Fibroblast of lung (primary cell): ENCODE measurements at regions not wholly inside any gene's neighbourhood (a gene's known extent, or its start where the extent isn't known, plus 50 kb on each side); places are given as distances from the start of the nearest gene placed in this dataset.
A peak's percentile ranks its signal among the peaks of the same experiment; 100 is the strongest.

Experiments used
- DNase-seq, 2 donors: peaks; one replicate each; pipeline versions ENCODE4 v3.0.0 to v3.0.0-alpha.2; 2010; ENCODE audit warnings: low read depth in 2 of 2
- H2AFZ ChIP-seq: 2 replicates; pipeline ENCODE4 v1.5.1; 2012; ENCODE audit warnings: low read length, control low read depth, inconsistent platforms
- H3K27ac ChIP-seq: 2 replicates; pipeline ENCODE4 v1.5.1; 2011; ENCODE audit warnings: low read length, control low read depth; ENCODE audit not compliant: insufficient read depth
- H3K27me3 ChIP-seq: 2 replicates; pipeline ENCODE4 v1.5.1; 2011; ENCODE audit warnings: mild to moderate bottlenecking, low read length; ENCODE audit not compliant: control insufficient read depth, insufficient read depth
- H3K36me3 ChIP-seq: 2 replicates; pipeline ENCODE4 v1.5.1; 2011; ENCODE audit warnings: low read length; ENCODE audit not compliant: control insufficient read depth, insufficient read depth
- H3K4me1 ChIP-seq: 2 replicates; pipeline ENCODE4 v1.5.1; 2011; ENCODE audit warnings: low read length; ENCODE audit not compliant: control insufficient read depth, insufficient read depth; ENCODE audit errors: extremely low read depth
- H3K4me2 ChIP-seq: 2 replicates; pipeline ENCODE4 v1.5.1; 2011; ENCODE audit warnings: low read length, control low read depth; ENCODE audit not compliant: insufficient read depth; ENCODE audit errors: extremely low read depth
- H3K4me3 ChIP-seq, 4 experiments: fragments of 200-600 bp in 1 of 4; sonication (generic) in 1 of 4; replicated peaks in 1 of 4; 2 replicates each; pipeline ENCODE4 v1.5.1; 2011 to 2016; ENCODE audit warnings: low read length in 4 of 4, low read depth in 3 of 4, mild to moderate bottlenecking in 3 of 4, control low read depth in 2 of 4, inconsistent platforms in 1 of 4, mixed read lengths in 1 of 4; ENCODE audit not compliant: insufficient read depth in 1 of 4; ENCODE audit errors: control extremely low read depth in 1 of 4
- H3K79me2 ChIP-seq: 2 replicates; pipeline ENCODE4 v1.5.1; 2012; ENCODE audit warnings: mild to moderate bottlenecking, low read length, inconsistent platforms; ENCODE audit not compliant: control insufficient read depth, insufficient read depth
- H3K9ac ChIP-seq: 2 replicates; pipeline ENCODE4 v1.5.1; 2011; ENCODE audit warnings: mild to moderate bottlenecking, low read length, control low read depth; ENCODE audit not compliant: insufficient read depth
- H3K9me3 ChIP-seq: 2 replicates; pipeline ENCODE4 v1.5.1; 2012; ENCODE audit warnings: low read depth, low read length; ENCODE audit not compliant: control insufficient read depth, insufficient read depth
- H4K20me1 ChIP-seq: 2 replicates; pipeline ENCODE4 v1.5.1; 2011; ENCODE audit warnings: low read length; ENCODE audit not compliant: control insufficient read depth, insufficient read depth; ENCODE audit errors: extremely low read depth
- CTCF ChIP-seq, 2 donors: IDR thresholded peaks in 1 of 2; conservative IDR thresholded peaks in 1 of 2; 1 replicate in 1 of 2; 2 replicates in 1 of 2; pipeline ENCODE4 v1.5.1; 2011 to 2012; ENCODE audit warnings: low read length in 2 of 2, control low read depth in 1 of 2, inconsistent platforms in 1 of 2, low read depth in 1 of 2, mild to moderate bottlenecking in 1 of 2
- EZH2 ChIP-seq: IDR thresholded peaks from 2 replicates; pipeline ENCODE4 v1.5.1; 2012; ENCODE audit warnings: low read length, control low read depth, mild to moderate bottlenecking; ENCODE audit errors: missing control alignments

- H3K9ac ChIP-seq: no peak overlapping the region
- no peak overlapping the region for H3K4me3 ChIP-seq
- no peaks in the 10 kb centered on the region for H3K9me3 ChIP-seq
- H3K36me3 ChIP-seq: no peaks in the 10 kb centered on the region
- H3K4me1 ChIP-seq: no peaks in the 10 kb centered on the region
- H2AFZ ChIP-seq: no peak overlapping the region
- no peak for DNase-seq
- TF ChIP-seq EZH2: no peak
- TF ChIP-seq CTCF (conservative IDR thresholded peaks at IDR 0.05 in 1 of 2, IDR thresholded peaks at IDR 0.05 in 1 of 2; ENCODE audit: low read depth in 1 of 2, low read length in 2 of 2): no peak
- H3K4me2 ChIP-seq: no peak overlapping the region
- no peaks in the 10 kb centered on the region for H3K79me2 ChIP-seq
- no peaks in the 10 kb centered on the region for H4K20me1 ChIP-seq
- no peak overlapping the region for H3K27ac ChIP-seq
- H3K27me3 ChIP-seq: no peaks in the 10 kb centered on the region
Measured at GRCh38 chr7:38068461-38068860, 109.6 kb upstream of the STARD3NL start.

GRCh38 chr7:38069052-38069451 lies 109.0 kb upstream of the STARD3NL start:
- no peak for TF ChIP-seq EZH2
- no peak for TF ChIP-seq CTCF (conservative IDR thresholded peaks at IDR 0.05 in 1 of 2, IDR thresholded peaks at IDR 0.05 in 1 of 2; ENCODE audit: low read depth in 1 of 2, low read length in 2 of 2)
- no peak overlapping the region for H3K9ac ChIP-seq

GRCh38 chr7:38070718-38071117 lies 107.3 kb upstream of the STARD3NL start:
- no peak overlapping the region for H3K4me2 ChIP-seq
- no peaks in the 10 kb centered on the region for H3K27me3 ChIP-seq
- no peak overlapping the region for H3K27ac ChIP-seq
- peak; percentile 31 to 48 for TF ChIP-seq CTCF (conservative IDR thresholded peaks at IDR 0.05 in 1 of 2, IDR thresholded peaks at IDR 0.05 in 1 of 2; ENCODE audit: low read depth in 1 of 2, low read length in 2 of 2)
- TF ChIP-seq EZH2: no peak
- no peaks in the 10 kb centered on the region for H4K20me1 ChIP-seq
- no peaks in the 10 kb centered on the region for H3K9me3 ChIP-seq
- no peaks in the 10 kb centered on the region for H3K36me3 ChIP-seq
- DNase-seq: peak in 1 of 2 donors; percentile 27
- no peak overlapping the region for H2AFZ ChIP-seq
- no peaks in the 10 kb centered on the region for H3K79me2 ChIP-seq
- H3K4me3 ChIP-seq: no peak overlapping the region
- H3K9ac ChIP-seq: no peak overlapping the region
- H3K4me1 ChIP-seq: no peaks in the 10 kb centered on the region

More at GRCh38 chr7:38069052-38069451, 109.0 kb upstream of the STARD3NL start:
- H3K36me3 ChIP-seq: no peaks in the 10 kb centered on the region
- H3K9me3 ChIP-seq: no peaks in the 10 kb centered on the region
- no peak overlapping the region for H3K4me3 ChIP-seq
- no peaks in the 10 kb centered on the region for H3K27me3 ChIP-seq
- no peaks in the 10 kb centered on the region for H3K79me2 ChIP-seq
- no peaks in the 10 kb centered on the region for H4K20me1 ChIP-seq
- no peaks in the 10 kb centered on the region for H3K4me1 ChIP-seq
- no peak overlapping the region for H3K27ac ChIP-seq
- no peak overlapping the region for H2AFZ ChIP-seq
- no peak overlapping the region for H3K4me2 ChIP-seq
- no peak for DNase-seq
